ENCODE measurements at regions not wholly inside any gene's neighbourhood (a gene's known extent, or its start where the extent isn't known, plus 50 kb on each side); places are given as distances from the start of the nearest gene placed in this dataset.
A peak's percentile ranks its signal among the peaks of the same experiment; 100 is the strongest.
"Not testable (repeated sequence)": the region's sequence is repeated elsewhere in the genome, so short reads cannot be mapped to it uniquely, and the experiment has no call there.

GRCh38 chr4:123243220-123243619 is 153.4 kb upstream of the SPRY1 start:
- CTCF ChIA-PET; H3K36me3 ChIP-seq (ENCODE audit: control insufficient read depth in 2 of 2, extremely low read depth in 1 of 2, insufficient read depth in 1 of 2, low read length in 1 of 2); H3K27me3 Mint-ChIP-seq; ATAC-seq (replicated peaks in 1 of 4); H3K4me1 Mint-ChIP-seq; H3K27me3 ChIP-seq (replicated peaks in 1 of 2; ENCODE audit: control insufficient read depth in 2 of 2, extremely low read depth in 1 of 2, insufficient read depth in 2 of 2, low read length in 1 of 2); H3K27ac Mint-ChIP-seq; H3K4me1 ChIP-seq (ENCODE audit: control insufficient read depth in 1 of 2, extremely low read depth in 1 of 2, insufficient read depth in 2 of 2, low read length in 2 of 2); H3K9me3 ChIP-seq; H3K4me3 Mint-ChIP-seq; H3K27ac ChIP-seq (ENCODE audit: low read length); H3K4me3 ChIP-seq (ENCODE audit: control insufficient read depth in 1 of 2, extremely low read depth in 1 of 2, low read length in 1 of 2); DNase-seq; POLR2A ChIA-PET: not testable (repeated sequence)
- WGBS (ENCODE audit: insufficient coverage), result no CpG with 5 or more reads among the region's 3 CpGs
- H3K36me3 Mint-ChIP-seq, result peaks cover 15% of the 10 kb centered on the region
- H3K9me3 Mint-ChIP-seq, result peaks cover 11 to 21% (median 20%) of the 10 kb centered on the region in 3 donors

- no peak overlapping the region for H3K27ac Mint-ChIP-seq
- H3K27ac ChIP-seq (ENCODE audit: low read length), result no peak overlapping the region
- ChIA-PET CTCF (no interaction called here), POLR2A (no interaction called here)
- DNase-seq, result peak in 1 of 35 experiments; percentile 11
- H3K9me3 Mint-ChIP-seq, result peaks cover 11 to 17% (median 17%) of the 10 kb centered on the region in 3 donors
- no peak for ATAC-seq (replicated peaks in 1 of 4)
- no peaks in the 10 kb centered on the region for H3K9me3 ChIP-seq
- H3K36me3 Mint-ChIP-seq, result peaks cover 17% of the 10 kb centered on the region
- H3K4me3 ChIP-seq (ENCODE audit: control insufficient read depth in 1 of 2, extremely low read depth in 1 of 2, low read length in 1 of 2), result no peak overlapping the region
- no peaks in the 10 kb centered on the region for H3K4me1 ChIP-seq (ENCODE audit: control insufficient read depth in 1 of 2, extremely low read depth in 1 of 2, insufficient read depth in 2 of 2, low read length in 2 of 2)
- no peaks in the 10 kb centered on the region for H3K27me3 ChIP-seq (replicated peaks in 1 of 2; ENCODE audit: control insufficient read depth in 2 of 2, extremely low read depth in 1 of 2, insufficient read depth in 2 of 2, low read length in 1 of 2)
- no peaks in the 10 kb centered on the region for H3K36me3 ChIP-seq (ENCODE audit: control insufficient read depth in 2 of 2, extremely low read depth in 1 of 2, insufficient read depth in 1 of 2, low read length in 1 of 2)
- H3K4me1 Mint-ChIP-seq, result no peaks in the 10 kb centered on the region
- WGBS (ENCODE audit: insufficient coverage), result 75% methylated on average over 5 of the region's 6 CpGs
- no peaks in the 10 kb centered on the region for H3K27me3 Mint-ChIP-seq
- H3K4me3 Mint-ChIP-seq, result no peak overlapping the region
Observed at GRCh38 chr4:123244137-123244536, 152.5 kb upstream of the SPRY1 start.

GRCh38 chr4:123246085-123246484 is 150.5 kb upstream of the SPRY1 start:
- Mint-ChIP-seq H3K4me3 (no peak overlapping the region), H3K27ac (no peak overlapping the region), H3K36me3 (peaks cover 17% of the 10 kb centered on the region), H3K27me3 (no peaks in the 10 kb centered on the region), H3K9me3 (peaks cover 6 to 11% (median 7%) of the 10 kb centered on the region in 3 donors), H3K4me1 (no peaks in the 10 kb centered on the region)
- DNase-seq (no peak), ATAC-seq (replicated peaks in 1 of 4) (no peak)
- ChIA-PET POLR2A (no interaction called here), CTCF (no interaction called here)
- H3K4me3 ChIP-seq (ENCODE audit: control insufficient read depth in 1 of 2, extremely low read depth in 1 of 2, low read length in 1 of 2), result no peak overlapping the region
- H3K9me3 ChIP-seq, result no peaks in the 10 kb centered on the region
- no peaks in the 10 kb centered on the region for H3K4me1 ChIP-seq (ENCODE audit: control insufficient read depth in 1 of 2, extremely low read depth in 1 of 2, insufficient read depth in 2 of 2, low read length in 2 of 2)
- no peaks in the 10 kb centered on the region for H3K27me3 ChIP-seq (replicated peaks in 1 of 2; ENCODE audit: control insufficient read depth in 2 of 2, extremely low read depth in 1 of 2, insufficient read depth in 2 of 2, low read length in 1 of 2)
- no peak overlapping the region for H3K27ac ChIP-seq (ENCODE audit: low read length)
- H3K36me3 ChIP-seq (ENCODE audit: control insufficient read depth in 2 of 2, extremely low read depth in 1 of 2, insufficient read depth in 1 of 2, low read length in 1 of 2), result no peaks in the 10 kb centered on the region
- WGBS (ENCODE audit: insufficient coverage), result 100% methylated on average over 2 of the region's 4 CpGs

GRCh38 chr4:123248085-123248659 is 148.4 kb upstream of the SPRY1 start:
- H3K27ac Mint-ChIP-seq, result no peak overlapping the region
- H3K4me3 Mint-ChIP-seq, result no peak overlapping the region
- ChIA-PET POLR2A (no interaction called here), CTCF (no interaction called here)
- H3K4me1 ChIP-seq (ENCODE audit: control insufficient read depth in 1 of 2, extremely low read depth in 1 of 2, insufficient read depth in 2 of 2, low read length in 2 of 2), result no peaks in the 10 kb centered on the region
- H3K36me3 Mint-ChIP-seq, result peaks cover 7% of the 10 kb centered on the region
- no peaks in the 10 kb centered on the region for H3K36me3 ChIP-seq (ENCODE audit: control insufficient read depth in 2 of 2, extremely low read depth in 1 of 2, insufficient read depth in 1 of 2, low read length in 1 of 2)
- DNase-seq (no peak), ATAC-seq (replicated peaks in 1 of 4) (no peak)
- no peak overlapping the region for H3K4me3 ChIP-seq (ENCODE audit: control insufficient read depth in 1 of 2, extremely low read depth in 1 of 2, low read length in 1 of 2)
- no CpG with 5 or more reads among the region's 1 CpG for WGBS (ENCODE audit: insufficient coverage)
- no peaks in the 10 kb centered on the region for H3K9me3 ChIP-seq
- no peaks in the 10 kb centered on the region for H3K4me1 Mint-ChIP-seq
- no peak overlapping the region for H3K27ac ChIP-seq (ENCODE audit: low read length)
- H3K27me3 ChIP-seq (replicated peaks in 1 of 2; ENCODE audit: control insufficient read depth in 2 of 2, extremely low read depth in 1 of 2, insufficient read depth in 2 of 2, low read length in 1 of 2), result no peaks in the 10 kb centered on the region
- H3K27me3 Mint-ChIP-seq, result no peaks in the 10 kb centered on the region
- H3K9me3 Mint-ChIP-seq, result no peaks in the 10 kb centered on the region

- ATAC-seq (replicated peaks in 1 of 4) (no peak), DNase-seq (no peak)
- Mint-ChIP-seq H3K4me3 (no peak overlapping the region), H3K4me1 (peaks cover 0 to 2% (median 0%) of the 10 kb centered on the region in 3 donors), H3K9me3 (no peaks in the 10 kb centered on the region), H3K27me3 (no peaks in the 10 kb centered on the region), H3K27ac (no peak overlapping the region), H3K36me3 (peaks cover 13% of the 10 kb centered on the region)
- H3K36me3 ChIP-seq (ENCODE audit: control insufficient read depth in 2 of 2, extremely low read depth in 1 of 2, insufficient read depth in 1 of 2, low read length in 1 of 2), result no peaks in the 10 kb centered on the region
- no peaks in the 10 kb centered on the region for H3K4me1 ChIP-seq (ENCODE audit: control insufficient read depth in 1 of 2, extremely low read depth in 1 of 2, insufficient read depth in 2 of 2, low read length in 2 of 2)
- CTCF ChIA-PET, result no interaction called here
- no peaks in the 10 kb centered on the region for H3K9me3 ChIP-seq
- H3K27me3 ChIP-seq (replicated peaks in 1 of 2; ENCODE audit: control insufficient read depth in 2 of 2, extremely low read depth in 1 of 2, insufficient read depth in 2 of 2, low read length in 1 of 2), result no peaks in the 10 kb centered on the region
- H3K27ac ChIP-seq (ENCODE audit: low read length), result no peak overlapping the region
- WGBS (ENCODE audit: insufficient coverage), result no CpG with 5 or more reads among the region's 1 CpG
- H3K4me3 ChIP-seq (ENCODE audit: control insufficient read depth in 1 of 2, extremely low read depth in 1 of 2, low read length in 1 of 2), result no peak overlapping the region
- POLR2A ChIA-PET, result interaction anchor here in 1 of 2 donors (0.6 kb wide), 1 partner anchor 221 kb away, joined by 3 read pairs; no protein-coding TSS in a partner anchor
Observed at GRCh38 chr4:123249821-123250220, 146.8 kb upstream of the SPRY1 start.

- POLR2A ChIA-PET, result no interaction called here
- no peak for DNase-seq
- Histone ChIP-seq H3K27me3 (replicated peaks in 1 of 2; ENCODE audit: control insufficient read depth in 2 of 2, extremely low read depth in 1 of 2, insufficient read depth in 2 of 2, low read length in 1 of 2) (no peaks in the 10 kb centered on the region), H3K4me1 (ENCODE audit: control insufficient read depth in 1 of 2, extremely low read depth in 1 of 2, insufficient read depth in 2 of 2, low read length in 2 of 2) (no peaks in the 10 kb centered on the region), H3K4me3 (ENCODE audit: control insufficient read depth in 1 of 2, extremely low read depth in 1 of 2, low read length in 1 of 2) (no peak overlapping the region), H3K9me3 (no peaks in the 10 kb centered on the region), H3K36me3 (ENCODE audit: control insufficient read depth in 2 of 2, extremely low read depth in 1 of 2, insufficient read depth in 1 of 2, low read length in 1 of 2) (no peaks in the 10 kb centered on the region), H3K27ac (ENCODE audit: low read length) (no peak overlapping the region)
- no peaks in the 10 kb centered on the region for H3K9me3 Mint-ChIP-seq
- H3K27me3 Mint-ChIP-seq, result no peaks in the 10 kb centered on the region
- H3K4me3 Mint-ChIP-seq, result no peak overlapping the region
- peaks cover 15% of the 10 kb centered on the region for H3K36me3 Mint-ChIP-seq
- CTCF ChIA-PET, result interaction anchor here in 1 of 2 donors (0.8 kb wide), 1 partner anchor 410 kb away, joined by 4 read pairs; no protein-coding TSS in a partner anchor
- peaks cover 0 to 2% (median 0%) of the 10 kb centered on the region in 3 donors for H3K4me1 Mint-ChIP-seq
- ATAC-seq (replicated peaks in 1 of 4), result no peak
- no peak overlapping the region for H3K27ac Mint-ChIP-seq
Observed at GRCh38 chr4:123250843-123251242, 145.8 kb upstream of the SPRY1 start.

GRCh38 chr4:123255971-123256370 is 140.6 kb upstream of the SPRY1 start:
- no peak overlapping the region for H3K4me3 Mint-ChIP-seq
- no peaks in the 10 kb centered on the region for H3K9me3 Mint-ChIP-seq
- H3K9me3 ChIP-seq, result no peaks in the 10 kb centered on the region
- CTCF ChIA-PET, result no interaction called here
- peaks cover 44% of the 10 kb centered on the region for H3K36me3 Mint-ChIP-seq
- ATAC-seq (replicated peaks in 1 of 4) (no peak), DNase-seq (no peak)
- no peaks in the 10 kb centered on the region for H3K4me1 ChIP-seq (ENCODE audit: control insufficient read depth in 1 of 2, extremely low read depth in 1 of 2, insufficient read depth in 2 of 2, low read length in 2 of 2)
- H3K27me3 ChIP-seq (replicated peaks in 1 of 2; ENCODE audit: control insufficient read depth in 2 of 2, extremely low read depth in 1 of 2, insufficient read depth in 2 of 2, low read length in 1 of 2), result no peaks in the 10 kb centered on the region
- peaks cover 0 to 7% (median 0%) of the 10 kb centered on the region in 3 donors for H3K4me1 Mint-ChIP-seq
- H3K27ac ChIP-seq (ENCODE audit: low read length), result no peak overlapping the region
- WGBS (ENCODE audit: insufficient coverage), result 100% methylated on average over 4 of the region's 6 CpGs
- POLR2A ChIA-PET, result no interaction called here
- H3K36me3 ChIP-seq (ENCODE audit: control insufficient read depth in 2 of 2, extremely low read depth in 1 of 2, insufficient read depth in 1 of 2, low read length in 1 of 2), result peaks cover 0 to 2% of the 10 kb centered on the region in 2 donors
- H3K27me3 Mint-ChIP-seq, result no peaks in the 10 kb centered on the region
- no peak overlapping the region for H3K4me3 ChIP-seq (ENCODE audit: control insufficient read depth in 1 of 2, extremely low read depth in 1 of 2, low read length in 1 of 2)
- no peak overlapping the region for H3K27ac Mint-ChIP-seq

All from T-cell (primary cell).